Liver (tissue), 7 donors: ENCODE measurements at regions not wholly inside any gene's neighbourhood (a gene's known extent, or its start where the extent isn't known, plus 50 kb on each side); places are given as distances from the start of the nearest gene placed in this dataset.

Source experiments
- DNase-seq: peaks from one replicate; pipeline ENCODE4 v3.0.0-alpha.2; 2017; ENCODE audit warnings: low spot score
- H3K27ac ChIP-seq, 2 donors: one replicate each; pipeline ENCODE4 v1.7.0; 2013; ENCODE audit warnings: inconsistent platforms in 2 of 2, low read length in 2 of 2, control low read depth in 1 of 2, low read depth in 1 of 2, mild to moderate bottlenecking in 1 of 2
- H3K27me3 ChIP-seq, 4 donors: one replicate each; pipeline versions ENCODE4 v1.6.1 to v1.7.0; 2013; ENCODE audit warnings: low read length in 3 of 4, inconsistent platforms in 1 of 4, mild to moderate bottlenecking in 1 of 4, moderate library complexity in 1 of 4; ENCODE audit not compliant: control insufficient read depth in 4 of 4, insufficient read depth in 4 of 4
- H3K36me3 ChIP-seq, 4 donors: one replicate each; pipeline versions ENCODE4 v1.6.1 to v1.7.0; 2013; ENCODE audit warnings: low read length in 3 of 4, mild to moderate bottlenecking in 3 of 4, low read depth in 1 of 4, moderate library complexity in 1 of 4; ENCODE audit not compliant: control insufficient read depth in 4 of 4, insufficient read depth in 3 of 4
- H3K4me1 ChIP-seq, 4 donors: one replicate each; pipeline versions ENCODE4 v1.6.1 to v1.7.0; 2013; ENCODE audit warnings: low read length in 3 of 4, mild to moderate bottlenecking in 3 of 4, moderate library complexity in 1 of 4; ENCODE audit not compliant: control insufficient read depth in 4 of 4, insufficient read depth in 4 of 4
- H3K4me3 ChIP-seq, 3 donors: one replicate each; pipeline versions ENCODE4 v1.6.1 to v1.7.0; 2013; ENCODE audit warnings: low read length in 3 of 3, control low read depth in 1 of 3, low read depth in 1 of 3, mild to moderate bottlenecking in 1 of 3
- H3K9ac ChIP-seq, 2 donors: one replicate each; pipeline ENCODE4 v1.7.0; 2013; ENCODE audit warnings: low read length in 2 of 2, mild to moderate bottlenecking in 2 of 2, moderate library complexity in 2 of 2, control low read depth in 1 of 2, low read depth in 1 of 2
- H3K9me3 ChIP-seq, 4 donors: one replicate each; pipeline versions ENCODE4 v1.6.1 to v1.7.0; 2013; ENCODE audit warnings: low read length in 3 of 4; ENCODE audit not compliant: control insufficient read depth in 4 of 4
- EGR1 ChIP-seq, 2 donors: IDR thresholded peaks; 2 replicates each; pipeline ENCODE4 v1.6.1; 2016 to 2018; ENCODE audit warnings: antibody characterized with exemption in 2 of 2, low read depth in 2 of 2
- FOXA2 ChIP-seq: IDR thresholded peaks from 2 replicates; pipeline ENCODE4 v1.6.1; 2016; ENCODE audit warnings: antibody characterized with exemption
- GABPA ChIP-seq, 2 donors: IDR thresholded peaks in 1 of 2; conservative IDR thresholded peaks in 1 of 2; 2 replicates each; pipeline ENCODE4 v1.6.1; 2016; ENCODE audit warnings: antibody characterized with exemption in 2 of 2, mild to moderate bottlenecking in 1 of 2, moderate library complexity in 1 of 2
- HNF4A ChIP-seq, 2 donors: conservative IDR thresholded peaks; 2 replicates each; pipeline ENCODE4 v1.6.1; 2016; ENCODE audit warnings: antibody characterized with exemption in 2 of 2, mild to moderate bottlenecking in 2 of 2
- HNF4G ChIP-seq: IDR thresholded peaks from 2 replicates; pipeline ENCODE4 v1.6.1; 2016; ENCODE audit warnings: antibody characterized with exemption
- JUND ChIP-seq, 2 donors: IDR thresholded peaks; 2 replicates each; pipeline ENCODE4 v1.6.1; 2016; ENCODE audit warnings: antibody characterized with exemption in 2 of 2
- MAX ChIP-seq: IDR thresholded peaks from 2 replicates; pipeline ENCODE4 v1.6.1; 2016; ENCODE audit warnings: antibody characterized with exemption
- NR2F2 ChIP-seq: IDR thresholded peaks from 2 replicates; pipeline ENCODE4 v1.6.1; 2016; ENCODE audit warnings: antibody characterized with exemption
- REST ChIP-seq: IDR thresholded peaks from 2 replicates; pipeline ENCODE4 v1.6.1; 2016; ENCODE audit warnings: antibody characterized with exemption, mild to moderate bottlenecking
- RXRA ChIP-seq, 2 donors: IDR thresholded peaks; 2 replicates each; pipeline ENCODE4 v1.6.1; 2017 to 2018; ENCODE audit warnings: antibody characterized with exemption in 2 of 2, mild to moderate bottlenecking in 1 of 2
- ZBTB33 ChIP-seq: IDR thresholded peaks from 2 replicates; pipeline ENCODE4 v1.6.1; 2016; ENCODE audit warnings: antibody characterized with exemption
- WGBS: extraction: QIAGEN DNeasy Blood & Tissue Kit; methylation state at CpG from one replicate; pipeline ENCODE4 v1.1.7; 2013; 5-methylcytosine and 5-hydroxymethylcytosine counted together
- donor health status: healthy.
- donor health status: healthy.
- donor health status: healthy.
- donor health status: healthy.

GRCh38 chr10:30702860-30703259, 73.3 kb upstream of the LYZL2 start:
- 65% methylated on average over 5 of the region's 5 CpGs for WGBS
- Histone ChIP-seq H3K9ac (no peak overlapping the region), H3K9me3 (no peaks in the 10 kb centered on the region), H3K27ac (no peak overlapping the region), H3K4me3 (no peak overlapping the region), H3K36me3 (no peaks in the 10 kb centered on the region), H3K27me3 (no peaks in the 10 kb centered on the region), H3K4me1 (no peaks in the 10 kb centered on the region)
- TF ChIP-seq EGR1 (IDR thresholded peaks at IDR 0.05; ENCODE audit: low read depth in 2 of 2) = no peak
- TF ChIP-seq REST = no peak
- TF ChIP-seq RXRA (IDR thresholded peaks at IDR 0.05) = no peak
- no peak for TF ChIP-seq ZBTB33
- TF ChIP-seq FOXA2 = no peak
- TF ChIP-seq JUND (IDR thresholded peaks at IDR 0.05) = no peak
- no peak for TF ChIP-seq HNF4G
- no peak for TF ChIP-seq NR2F2
- no peak for TF ChIP-seq GABPA (IDR thresholded peaks at IDR 0.05 in 1 of 2, conservative IDR thresholded peaks at IDR 0.05 in 1 of 2)
- DNase-seq = no peak

- TF ChIP-seq MAX (no peak), ZBTB33 (no peak), HNF4A (conservative IDR thresholded peaks at IDR 0.05) (no peak)
- Histone ChIP-seq H3K4me1 (no peaks in the 10 kb centered on the region), H3K27ac (peak overlapping the region in 1 of 2 donors; percentile 55), H3K4me3 (no peak overlapping the region), H3K9me3 (no peaks in the 10 kb centered on the region), H3K9ac (no peak overlapping the region), H3K36me3 (no peaks in the 10 kb centered on the region), H3K27me3 (no peaks in the 10 kb centered on the region)
- DNase-seq = no peak
- 56% methylated on average over 13 of the region's 13 CpGs for WGBS
Measured at GRCh38 chr10:30701451-30702173, 72.1 kb upstream of the LYZL2 start.
